ENCODE measurements at regions not wholly inside any gene's neighbourhood (a gene's known extent, or its start where the extent isn't known, plus 50 kb on each side); places are given as distances from the start of the nearest gene placed in this dataset.
"Not testable (repeated sequence)": the region's sequence is repeated elsewhere in the genome, so short reads cannot be mapped to it uniquely, and the experiment has no call there.

DNA sequence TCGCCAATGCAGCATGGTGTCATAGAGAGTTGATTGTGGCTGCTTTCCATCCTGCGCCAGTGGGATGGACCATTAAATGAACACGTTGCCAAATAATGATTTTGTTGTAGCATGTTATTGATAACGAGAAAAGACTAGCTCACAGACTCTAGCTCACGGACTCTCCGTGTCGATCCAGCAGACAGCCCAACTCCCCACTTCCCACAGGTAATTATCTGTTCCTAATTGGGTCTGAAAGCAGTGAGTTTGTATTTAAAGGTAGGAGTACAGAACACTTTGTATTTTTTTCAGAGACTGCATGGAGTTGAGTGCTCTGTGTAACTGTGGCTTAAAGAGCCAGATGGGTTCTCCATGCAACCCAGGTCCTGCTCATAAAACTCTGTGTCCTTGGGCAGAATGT, 1250.5 kb downstream of the TYW1 start:
- ATAC-seq (replicated peaks; ENCODE audit: extremely low read depth, poor library complexity, severe bottlenecking) = no peak

GRCh38 chr7:68247571-68247970, 1250.9 kb downstream of the TYW1 start:
- DNase-seq (ENCODE audit: low spot score in 2 of 2) (no peak), ATAC-seq (replicated peaks; ENCODE audit: extremely low read depth, poor library complexity, severe bottlenecking) (no peak)
- no peaks in the 10 kb centered on the region for H3K27me3 Mint-ChIP-seq
- H3K27ac Mint-ChIP-seq (ENCODE audit: low read depth) = no peak overlapping the region
- H3K4me3 Mint-ChIP-seq = no peak overlapping the region
- peaks cover 18% of the 10 kb centered on the region for H3K9me3 Mint-ChIP-seq
- no peaks in the 10 kb centered on the region for H3K4me1 Mint-ChIP-seq
- no peaks in the 10 kb centered on the region for H3K36me3 Mint-ChIP-seq (ENCODE audit: insufficient read depth)

More for the DNA sequence above, 1250.5 kb downstream of the TYW1 start:
- H3K27me3 Mint-ChIP-seq = no peaks in the 10 kb centered on the region
- no peak for DNase-seq (ENCODE audit: low spot score in 2 of 2)
- no peaks in the 10 kb centered on the region for H3K36me3 Mint-ChIP-seq (ENCODE audit: insufficient read depth)
- H3K4me1 Mint-ChIP-seq = no peaks in the 10 kb centered on the region
- H3K9me3 Mint-ChIP-seq = peaks cover 18% of the 10 kb centered on the region
- H3K27ac Mint-ChIP-seq (ENCODE audit: low read depth) = no peak overlapping the region
- no peak overlapping the region for H3K4me3 Mint-ChIP-seq

- H3K9me3 Mint-ChIP-seq = peaks cover 18% of the 10 kb centered on the region
- ATAC-seq (replicated peaks; ENCODE audit: extremely low read depth, poor library complexity, severe bottlenecking) = no peak
- no peak overlapping the region for H3K4me3 Mint-ChIP-seq
- H3K27me3 Mint-ChIP-seq = no peaks in the 10 kb centered on the region
- no peak overlapping the region for H3K27ac Mint-ChIP-seq (ENCODE audit: low read depth)
- H3K36me3 Mint-ChIP-seq (ENCODE audit: insufficient read depth) = no peaks in the 10 kb centered on the region
- H3K4me1 Mint-ChIP-seq = no peaks in the 10 kb centered on the region
- DNase-seq (ENCODE audit: low spot score in 2 of 2) = no peak
Observed at GRCh38 chr7:68248973-68249372, 1252.3 kb downstream of the TYW1 start.

DNA sequence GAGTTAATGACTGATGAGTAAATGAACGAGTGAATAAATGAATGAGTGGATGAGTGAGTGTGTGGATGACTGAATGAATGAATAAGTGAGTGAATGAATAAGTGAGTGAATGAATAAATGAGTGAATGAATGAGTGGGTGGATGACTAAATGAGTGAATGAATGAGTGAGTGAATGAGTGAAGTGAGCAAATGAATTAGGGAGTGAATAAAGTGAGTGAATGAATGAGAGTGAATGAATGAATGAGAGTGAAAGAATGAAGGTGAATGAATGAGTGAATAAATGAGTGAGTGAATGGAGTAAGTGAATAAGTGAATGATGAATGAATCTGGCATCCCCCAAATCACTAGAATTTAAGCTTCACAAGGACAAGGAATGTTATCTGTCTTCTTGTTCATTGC, 1253.0 kb downstream of the TYW1 start:
- ATAC-seq (replicated peaks; ENCODE audit: extremely low read depth, poor library complexity, severe bottlenecking) = no peak
- H3K27ac Mint-ChIP-seq (ENCODE audit: low read depth) = no peak overlapping the region
- peaks cover 16% of the 10 kb centered on the region for H3K9me3 Mint-ChIP-seq
- H3K36me3 Mint-ChIP-seq (ENCODE audit: insufficient read depth) = no peaks in the 10 kb centered on the region
- no peak for DNase-seq (ENCODE audit: low spot score in 2 of 2)
- no peaks in the 10 kb centered on the region for H3K4me1 Mint-ChIP-seq
- H3K4me3 Mint-ChIP-seq = no peak overlapping the region
- H3K27me3 Mint-ChIP-seq = no peaks in the 10 kb centered on the region

DNA sequence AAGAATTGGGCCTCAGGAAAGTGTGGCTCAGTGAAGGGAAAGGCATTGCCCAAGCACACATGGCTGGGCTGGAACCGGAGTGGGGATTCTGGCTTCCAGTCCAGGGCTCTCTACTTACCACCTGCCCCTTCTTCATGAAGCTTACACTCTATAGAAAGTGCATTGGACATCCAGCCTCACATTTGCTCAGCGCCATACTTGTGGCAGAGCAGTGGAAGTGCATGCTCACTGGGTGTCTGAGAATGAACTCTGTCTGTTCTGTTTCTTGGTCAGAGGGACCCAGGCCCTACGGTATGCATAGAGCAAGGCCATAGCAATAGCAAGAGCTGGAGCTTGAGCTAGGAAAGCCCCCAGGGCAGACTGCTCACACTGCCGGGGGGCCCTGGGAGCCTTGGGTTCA, 1253.5 kb downstream of the TYW1 start:
- no peak overlapping the region for H3K27ac Mint-ChIP-seq (ENCODE audit: low read depth)
- no peak for ATAC-seq (replicated peaks; ENCODE audit: extremely low read depth, poor library complexity, severe bottlenecking)
- H3K27me3 Mint-ChIP-seq = no peaks in the 10 kb centered on the region
- no peak for DNase-seq (ENCODE audit: low spot score in 2 of 2)
- H3K4me1 Mint-ChIP-seq = no peaks in the 10 kb centered on the region
- no peaks in the 10 kb centered on the region for H3K36me3 Mint-ChIP-seq (ENCODE audit: insufficient read depth)
- H3K4me3 Mint-ChIP-seq = no peak overlapping the region
- H3K9me3 Mint-ChIP-seq = peaks cover 19% of the 10 kb centered on the region

DNA sequence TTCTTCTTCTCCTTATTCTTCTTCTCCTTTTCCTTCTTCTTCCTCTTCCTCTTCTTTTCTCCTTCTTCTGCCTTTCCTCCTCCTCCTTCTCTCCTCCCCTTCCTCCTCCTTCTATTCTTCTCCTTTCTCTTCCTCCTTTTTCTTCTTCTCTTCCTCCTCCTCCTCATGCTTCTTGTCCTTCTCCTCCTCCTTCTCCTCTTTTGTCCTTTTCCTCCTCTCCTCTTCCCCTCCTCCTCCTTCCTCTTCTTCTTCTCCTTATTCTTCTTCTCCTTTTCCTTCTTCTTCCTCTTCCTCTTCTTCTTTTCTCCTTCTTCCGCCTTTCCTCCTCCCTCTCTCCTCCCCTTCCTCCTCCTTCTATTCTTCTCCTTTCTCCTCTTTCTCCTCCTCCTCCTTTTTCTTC, 1258.2 kb downstream of the TYW1 start:
- peaks cover 14% of the 10 kb centered on the region for H3K9me3 Mint-ChIP-seq
- not testable (repeated sequence) for ATAC-seq (replicated peaks; ENCODE audit: extremely low read depth, poor library complexity, severe bottlenecking); DNase-seq (ENCODE audit: low spot score in 2 of 2); H3K36me3 Mint-ChIP-seq (ENCODE audit: insufficient read depth); H3K27me3 Mint-ChIP-seq; H3K4me3 Mint-ChIP-seq; H3K4me1 Mint-ChIP-seq; H3K27ac Mint-ChIP-seq (ENCODE audit: low read depth)

GRCh38 chr7:68256295-68256694, 1259.7 kb downstream of the TYW1 start:
- no peak for DNase-seq (ENCODE audit: low spot score in 2 of 2)
- Mint-ChIP-seq H3K27ac (ENCODE audit: low read depth) (no peak overlapping the region), H3K4me1 (no peaks in the 10 kb centered on the region), H3K4me3 (no peak overlapping the region), H3K9me3 (peaks cover 23% of the 10 kb centered on the region), H3K36me3 (ENCODE audit: insufficient read depth) (no peaks in the 10 kb centered on the region), H3K27me3 (no peaks in the 10 kb centered on the region)
- ATAC-seq (replicated peaks; ENCODE audit: extremely low read depth, poor library complexity, severe bottlenecking) = no peak

- H3K36me3 Mint-ChIP-seq (ENCODE audit: insufficient read depth) = no peaks in the 10 kb centered on the region
- H3K4me1 Mint-ChIP-seq = no peaks in the 10 kb centered on the region
- H3K4me3 Mint-ChIP-seq = no peak overlapping the region
- no peak overlapping the region for H3K27ac Mint-ChIP-seq (ENCODE audit: low read depth)
- DNase-seq (ENCODE audit: low spot score in 2 of 2) = no peak
- H3K9me3 Mint-ChIP-seq = peaks cover 32% of the 10 kb centered on the region
- ATAC-seq (replicated peaks; ENCODE audit: extremely low read depth, poor library complexity, severe bottlenecking) = no peak
- H3K27me3 Mint-ChIP-seq = no peaks in the 10 kb centered on the region
Observed at GRCh38 chr7:68258609-68259008, 1262.0 kb downstream of the TYW1 start.

- H3K9me3 Mint-ChIP-seq = peaks cover 37% of the 10 kb centered on the region
- no peak overlapping the region for H3K27ac Mint-ChIP-seq (ENCODE audit: low read depth)
- no peaks in the 10 kb centered on the region for H3K36me3 Mint-ChIP-seq (ENCODE audit: insufficient read depth)
- ATAC-seq (replicated peaks; ENCODE audit: extremely low read depth, poor library complexity, severe bottlenecking) (no peak), DNase-seq (ENCODE audit: low spot score in 2 of 2) (no peak)
- H3K4me1 Mint-ChIP-seq = no peaks in the 10 kb centered on the region
- H3K27me3 Mint-ChIP-seq = no peaks in the 10 kb centered on the region
- H3K4me3 Mint-ChIP-seq = no peak overlapping the region
Observed at GRCh38 chr7:68265258-68265657, 1268.6 kb downstream of the TYW1 start.

DNA sequence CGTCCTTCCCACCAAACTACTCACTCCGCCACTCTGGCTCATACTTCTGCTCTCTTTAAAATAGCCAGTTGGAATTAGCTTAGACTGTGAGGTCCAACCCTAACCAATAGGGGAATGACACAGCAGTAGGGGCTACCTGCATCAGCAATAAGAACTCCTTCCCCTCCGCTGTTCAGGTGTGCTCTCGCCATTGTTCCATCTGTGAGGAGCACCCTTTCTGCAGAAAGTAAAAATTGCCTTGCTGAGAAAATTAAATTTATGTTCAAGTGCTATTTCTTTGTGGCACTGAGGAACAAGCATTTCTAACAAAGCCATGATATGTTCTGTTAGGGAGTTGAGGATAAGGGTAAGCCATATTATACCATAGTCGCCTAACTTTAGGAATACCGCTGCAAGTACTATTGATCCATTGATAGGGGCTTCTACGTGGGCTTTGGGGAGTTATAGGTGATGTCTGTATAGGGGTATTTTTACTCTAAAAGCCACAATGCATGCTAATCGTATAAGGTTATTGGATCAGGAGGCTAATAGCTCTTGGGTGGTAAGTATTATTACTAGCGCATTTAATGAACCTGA, 1269.5 kb downstream of the TYW1 start:
- Mint-ChIP-seq H3K4me3 (no peak overlapping the region), H3K27ac (ENCODE audit: low read depth) (no peak overlapping the region), H3K4me1 (no peaks in the 10 kb centered on the region), H3K9me3 (peaks cover 31% of the 10 kb centered on the region), H3K27me3 (no peaks in the 10 kb centered on the region), H3K36me3 (ENCODE audit: insufficient read depth) (no peaks in the 10 kb centered on the region)
- ATAC-seq (replicated peaks; ENCODE audit: extremely low read depth, poor library complexity, severe bottlenecking) = no peak
- DNase-seq (ENCODE audit: low spot score in 2 of 2) = no peak

DNA sequence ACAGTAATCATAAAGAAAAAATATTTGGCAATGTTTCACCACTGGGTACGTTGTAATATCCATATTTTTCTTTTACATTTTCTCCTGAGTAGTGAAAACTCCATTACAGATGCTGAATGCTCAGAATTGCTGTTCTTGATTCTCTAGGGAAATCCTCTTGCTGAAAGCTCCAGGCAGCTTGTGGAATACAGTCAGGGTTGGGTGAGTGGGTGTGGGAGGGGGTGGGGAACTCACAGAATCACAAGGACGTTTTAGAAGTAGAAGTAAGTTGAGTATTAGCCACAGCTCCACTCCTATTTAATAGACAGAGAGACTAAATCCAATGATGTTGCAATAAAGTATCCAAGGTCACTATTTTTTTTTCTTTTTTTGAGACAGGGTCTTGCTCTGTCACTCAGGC, 1270.9 kb downstream of the TYW1 start:
- Mint-ChIP-seq H3K9me3 (peaks cover 26% of the 10 kb centered on the region), H3K27me3 (no peaks in the 10 kb centered on the region), H3K4me1 (no peaks in the 10 kb centered on the region), H3K4me3 (no peak overlapping the region), H3K27ac (ENCODE audit: low read depth) (no peak overlapping the region), H3K36me3 (ENCODE audit: insufficient read depth) (no peaks in the 10 kb centered on the region)
- no peak for ATAC-seq (replicated peaks; ENCODE audit: extremely low read depth, poor library complexity, severe bottlenecking)
- DNase-seq (ENCODE audit: low spot score in 2 of 2) = no peak

DNA sequence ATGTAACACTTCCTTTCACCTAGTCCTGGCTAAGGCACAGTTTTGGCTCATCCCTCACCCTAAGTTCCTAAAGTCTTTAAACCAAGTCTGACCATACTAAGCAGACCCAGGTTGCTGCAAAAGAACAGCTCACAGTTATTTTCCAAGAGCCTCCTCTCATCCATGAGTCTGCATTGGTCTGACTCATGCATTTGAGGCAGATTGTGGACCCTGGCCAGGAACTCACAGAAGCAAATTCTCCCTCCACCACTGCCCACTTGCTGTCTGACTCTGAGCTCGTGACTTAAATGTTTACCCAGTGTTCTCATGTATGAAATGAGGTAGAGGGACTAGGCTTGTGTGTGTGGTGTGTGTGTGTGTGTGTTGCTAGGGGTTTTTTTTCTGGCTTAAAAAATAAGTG, 1272.8 kb downstream of the TYW1 start:
- DNase-seq (ENCODE audit: low spot score in 2 of 2) (no peak), ATAC-seq (replicated peaks; ENCODE audit: extremely low read depth, poor library complexity, severe bottlenecking) (no peak)
- Mint-ChIP-seq H3K36me3 (ENCODE audit: insufficient read depth) (no peaks in the 10 kb centered on the region), H3K4me1 (no peaks in the 10 kb centered on the region), H3K9me3 (peaks cover 16% of the 10 kb centered on the region), H3K27ac (ENCODE audit: low read depth) (no peak overlapping the region), H3K27me3 (no peaks in the 10 kb centered on the region), H3K4me3 (no peak overlapping the region)

GRCh38 chr7:68272507-68272906, 1275.9 kb downstream of the TYW1 start:
- no peaks in the 10 kb centered on the region for H3K36me3 Mint-ChIP-seq (ENCODE audit: insufficient read depth)
- ATAC-seq (replicated peaks; ENCODE audit: extremely low read depth, poor library complexity, severe bottlenecking) = no peak
- H3K9me3 Mint-ChIP-seq = peaks cover 6% of the 10 kb centered on the region
- no peak overlapping the region for H3K27ac Mint-ChIP-seq (ENCODE audit: low read depth)
- H3K27me3 Mint-ChIP-seq = no peaks in the 10 kb centered on the region
- DNase-seq (ENCODE audit: low spot score in 2 of 2) = no peak
- no peak overlapping the region for H3K4me3 Mint-ChIP-seq
- H3K4me1 Mint-ChIP-seq = no peaks in the 10 kb centered on the region

GRCh38 chr7:68276725-68277124, 1280.1 kb downstream of the TYW1 start:
- Mint-ChIP-seq H3K27me3 (no peaks in the 10 kb centered on the region), H3K4me1 (no peaks in the 10 kb centered on the region), H3K9me3 (no peaks in the 10 kb centered on the region), H3K27ac (ENCODE audit: low read depth) (no peak overlapping the region), H3K4me3 (no peak overlapping the region), H3K36me3 (ENCODE audit: insufficient read depth) (no peaks in the 10 kb centered on the region)
- DNase-seq (ENCODE audit: low spot score in 2 of 2) (no peak), ATAC-seq (replicated peaks; ENCODE audit: extremely low read depth, poor library complexity, severe bottlenecking) (no peak)

Measured in central memory CD8-positive, alpha-beta T cell (primary cell).